H9 (cell line): ENCODE measurements at regions not wholly inside any gene's neighbourhood (a gene's known extent, or its start where the extent isn't known, plus 50 kb on each side); places are given as distances from the start of the nearest gene placed in this dataset.

Experiments
- DNase-seq: peaks from one replicate; pipeline ENCODE4 v3.0.0-alpha.2; 2017
- H2AFZ ChIP-seq: one replicate; pipeline ENCODE4 v1.6.1; 2013; ENCODE audit warnings: mild to moderate bottlenecking, low read length, control low read depth, moderate library complexity
- H2AK5ac ChIP-seq: 2 replicates; pipeline ENCODE4 v1.6.1; 2013; ENCODE audit warnings: low read length, control low read depth, mixed read lengths; ENCODE audit not compliant: insufficient read length
- H2BK120ac ChIP-seq: one replicate; pipeline ENCODE4 v1.6.1; 2013; ENCODE audit warnings: low read depth, mild to moderate bottlenecking, low read length, control low read depth, inconsistent platforms; ENCODE audit not compliant: poor library complexity, severe bottlenecking
- H2BK12ac ChIP-seq: 2 replicates; pipeline ENCODE4 v1.6.1; 2013; ENCODE audit warnings: low read length, control low read depth, mixed read lengths, low read depth; ENCODE audit not compliant: insufficient read length
- H2BK15ac ChIP-seq: 2 replicates; pipeline ENCODE4 v1.6.1; 2013; ENCODE audit warnings: low read depth, low read length, control low read depth
- H2BK20ac ChIP-seq: one replicate; pipeline ENCODE4 v1.6.1; 2013; ENCODE audit warnings: low read depth, mild to moderate bottlenecking, low read length, control low read depth, inconsistent platforms; ENCODE audit not compliant: poor library complexity, severe bottlenecking
- H2BK5ac ChIP-seq: 2 replicates; pipeline ENCODE4 v1.6.1; 2013; ENCODE audit warnings: low read length, control low read depth, mixed read lengths; ENCODE audit not compliant: insufficient read length
- H3K14ac ChIP-seq: 2 replicates; pipeline ENCODE4 v1.6.1; 2013; ENCODE audit warnings: low read length, control low read depth; ENCODE audit not compliant: insufficient read depth
- H3K18ac ChIP-seq: 2 replicates; pipeline ENCODE4 v1.6.1; 2013; ENCODE audit warnings: low read depth, mild to moderate bottlenecking, mixed read lengths, low read length, control low read depth; ENCODE audit not compliant: insufficient read length
- H3K23ac ChIP-seq: 2 replicates; pipeline ENCODE4 v1.6.1; 2013; ENCODE audit warnings: low read length, control low read depth, mixed read lengths, low read depth; ENCODE audit not compliant: insufficient read length
- H3K23me2 ChIP-seq: 2 replicates; pipeline ENCODE4 v1.6.1; 2013; ENCODE audit warnings: low read depth, mild to moderate bottlenecking, mixed read lengths, low read length, control low read depth; ENCODE audit not compliant: insufficient read length, poor library complexity, severe bottlenecking
- H3K27ac ChIP-seq: 2 replicates; pipeline ENCODE4 v1.5.1; 2013; ENCODE audit warnings: low read length, control low read depth, mixed read lengths, low read depth; ENCODE audit not compliant: insufficient read length
- H3K27me3 ChIP-seq: 2 replicates; pipeline ENCODE4 v1.6.1; 2013; ENCODE audit warnings: low read length, control low read depth, inconsistent platforms; ENCODE audit not compliant: insufficient read depth
- H3K4ac ChIP-seq: 2 replicates; pipeline ENCODE4 v1.6.1; 2013; ENCODE audit warnings: low read depth, mild to moderate bottlenecking, control low read depth, inconsistent platforms, low read length, moderate library complexity
- H3K4me1 ChIP-seq: 2 replicates; pipeline ENCODE4 v1.6.1; 2013; ENCODE audit warnings: low read length, control low read depth, inconsistent platforms; ENCODE audit not compliant: insufficient read depth
- H3K4me2 ChIP-seq: 2 replicates; pipeline ENCODE4 v1.6.1; 2013; ENCODE audit warnings: low read length, control low read depth, mixed read lengths; ENCODE audit not compliant: insufficient read length, insufficient read depth
- H3K56ac ChIP-seq: 2 replicates; pipeline ENCODE4 v1.6.1; 2013; ENCODE audit warnings: low read depth, mild to moderate bottlenecking, mixed read lengths, low read length, control low read depth; ENCODE audit not compliant: insufficient read length
- H3K79me1 ChIP-seq: 2 replicates; pipeline ENCODE4 v1.6.1; 2013; ENCODE audit warnings: low read depth, mild to moderate bottlenecking, moderate library complexity, low read length, control low read depth, inconsistent platforms; ENCODE audit not compliant: insufficient read depth, poor library complexity, severe bottlenecking
- H3K79me2 ChIP-seq: 2 replicates; pipeline ENCODE4 v1.6.1; 2013; ENCODE audit warnings: low read length, control low read depth, inconsistent platforms; ENCODE audit not compliant: insufficient read depth
- H3K9ac ChIP-seq: 2 replicates; pipeline ENCODE4 v1.6.1; 2013; ENCODE audit warnings: low read length, control low read depth, mixed read lengths; ENCODE audit not compliant: insufficient read length; ENCODE audit errors: extremely low read depth
- H3K9me3 ChIP-seq: one replicate; pipeline ENCODE4 v1.6.1; 2013; ENCODE audit warnings: low read depth, low read length, inconsistent platforms; ENCODE audit not compliant: control insufficient read depth
- H3T11ph ChIP-seq: one replicate; pipeline ENCODE4 v1.6.1; 2013; ENCODE audit warnings: mild to moderate bottlenecking, low read length, control low read depth, inconsistent platforms
- H4K20me1 ChIP-seq: one replicate; pipeline ENCODE4 v1.6.1; 2013; ENCODE audit not compliant: control insufficient read depth, insufficient read length, insufficient read depth
- H4K5ac ChIP-seq: 2 replicates; pipeline ENCODE4 v1.6.1; 2013; ENCODE audit warnings: low read depth, mild to moderate bottlenecking, mixed read lengths, low read length, control low read depth; ENCODE audit not compliant: insufficient read length
- H4K8ac ChIP-seq: replicated peaks from 2 replicates; pipeline ENCODE4 v1.6.1; 2013; ENCODE audit warnings: low read length, control low read depth, mixed read lengths, low read depth; ENCODE audit not compliant: insufficient read length
- H4K91ac ChIP-seq: 2 replicates; pipeline ENCODE4 v1.6.1; 2013; ENCODE audit warnings: low read depth, mild to moderate bottlenecking, moderate library complexity, mixed read lengths, low read length, control low read depth; ENCODE audit not compliant: insufficient read length
- H3K27ac Mint-ChIP-seq, 3 experiments: 2 replicates in 2 of 3; 3 replicates in 1 of 3; pipeline ENCODE4 v1.8.0; 2020 to 2021; ENCODE audit warnings: mixed read lengths in 3 of 3, mild to moderate bottlenecking in 1 of 3, moderate library complexity in 1 of 3
- H3K27me3 Mint-ChIP-seq: 2 replicates; pipeline ENCODE4 v1.8.0; 2021; ENCODE audit warnings: low read depth, mild to moderate bottlenecking, moderate library complexity, mixed read lengths
- H3K36me3 Mint-ChIP-seq, 3 experiments: 2 replicates in 2 of 3; 3 replicates in 1 of 3; pipeline ENCODE4 v1.8.0; 2020 to 2021; ENCODE audit warnings: low read depth in 3 of 3, mixed read lengths in 3 of 3; ENCODE audit not compliant: insufficient read depth in 1 of 3
- H3K4me1 Mint-ChIP-seq, 2 experiments: 2 replicates each; pipeline ENCODE4 v1.8.0; 2020; ENCODE audit warnings: mixed read lengths in 2 of 2
- H3K4me3 Mint-ChIP-seq, 2 experiments: 2 replicates in 1 of 2; 3 replicates in 1 of 2; pipeline ENCODE4 v1.8.0; 2020 to 2021; ENCODE audit warnings: mild to moderate bottlenecking in 2 of 2, mixed read lengths in 2 of 2, moderate library complexity in 1 of 2
- H3K9me3 Mint-ChIP-seq, 2 experiments: 2 replicates in 1 of 2; 3 replicates in 1 of 2; pipeline ENCODE4 v1.8.0; 2020; ENCODE audit warnings: mild to moderate bottlenecking in 2 of 2, mixed read lengths in 2 of 2, moderate library complexity in 1 of 2
- CTCF ChIP-seq: fragments of 200-600 bp; sonication (generic); conservative IDR thresholded peaks from 3 replicates; pipeline ENCODE4 v1.8.0; 2021; ENCODE audit warnings: antibody characterized with exemption, mild to moderate bottlenecking
- WGBS: extraction: QIAGEN DNeasy Blood & Tissue Kit; methylation state at CpG from one replicate; pipeline ENCODE4 v1.1.7; 2013; ENCODE audit warnings: missing lambda C conversion rate, low lambda C conversion rate, mixed read lengths; ENCODE audit not compliant: insufficient read length; ENCODE audit errors: extremely low coverage; 5-methylcytosine and 5-hydroxymethylcytosine counted together

DNA sequence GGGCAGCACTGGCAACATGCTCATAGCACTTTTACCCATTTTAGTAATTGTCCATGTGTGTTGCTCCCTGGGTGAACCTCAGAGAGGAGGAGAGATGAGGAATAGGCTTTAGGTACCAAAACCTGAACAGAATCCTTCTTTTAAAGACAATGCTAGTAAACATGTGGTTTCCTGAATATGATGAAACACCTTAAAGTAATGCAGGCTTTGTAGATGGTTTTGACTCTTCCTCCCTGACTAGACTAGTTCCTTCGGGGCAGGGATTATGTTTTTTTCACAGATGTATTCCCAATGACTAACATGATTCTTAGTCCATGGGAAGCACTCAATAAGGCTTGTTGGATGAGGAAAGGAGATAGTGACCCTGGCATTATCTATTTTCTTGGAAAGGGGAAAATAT is 367.6 kb upstream of the JAG1 start:
- no peaks in the 10 kb centered on the region for H3K79me1 ChIP-seq
- H4K5ac ChIP-seq = no peak overlapping the region
- H3K27me3 ChIP-seq = no peaks in the 10 kb centered on the region
- no peak overlapping the region for H2BK120ac ChIP-seq
- H4K20me1 ChIP-seq = no peaks in the 10 kb centered on the region
- H3K23ac ChIP-seq = no peak overlapping the region
- WGBS = no CpG with 5 or more reads among the region's 1 CpG
- no peak overlapping the region for H3K4me3 Mint-ChIP-seq
- H2BK15ac ChIP-seq = no peak overlapping the region
- TF ChIP-seq CTCF = no peak
- no peak overlapping the region for H2BK20ac ChIP-seq
- H3K4me1 ChIP-seq = no peaks in the 10 kb centered on the region
- no peak overlapping the region for H3K18ac ChIP-seq
- H2BK5ac ChIP-seq = no peak overlapping the region
- no peak overlapping the region for H3K4ac ChIP-seq
- H3K14ac ChIP-seq = no peak overlapping the region
- H4K91ac ChIP-seq = no peak overlapping the region
- H3K9me3 ChIP-seq = no peaks in the 10 kb centered on the region
- no peak overlapping the region for H4K8ac ChIP-seq
- H3K79me2 ChIP-seq = no peaks in the 10 kb centered on the region
- no peak overlapping the region for H3K27ac Mint-ChIP-seq
- no peak overlapping the region for H2BK12ac ChIP-seq
- no peak overlapping the region for H3K56ac ChIP-seq
- H3T11ph ChIP-seq = no peak overlapping the region
- no peak overlapping the region for H3K4me2 ChIP-seq
- H2AK5ac ChIP-seq = no peak overlapping the region
- H2AFZ ChIP-seq = no peak overlapping the region
- H3K27me3 Mint-ChIP-seq = no peaks in the 10 kb centered on the region
- no peak for DNase-seq
- no peaks in the 10 kb centered on the region for H3K4me1 Mint-ChIP-seq
- H3K9ac ChIP-seq = no peak overlapping the region
- H3K36me3 Mint-ChIP-seq = no peaks in the 10 kb centered on the region
- H3K23me2 ChIP-seq = no peaks in the 10 kb centered on the region
- H3K27ac ChIP-seq = no peak overlapping the region
- no peaks in the 10 kb centered on the region for H3K9me3 Mint-ChIP-seq
